IPS-15b (cell line): ENCODE measurements at regions not wholly inside any gene's neighbourhood (a gene's known extent, or its start where the extent isn't known, plus 50 kb on each side); places are given as distances from the start of the nearest gene placed in this dataset.
"Not testable (repeated sequence)": the region's sequence is repeated elsewhere in the genome, so short reads cannot be mapped to it uniquely, and the experiment has no call there.

Source experiments
- H3K27me3 ChIP-seq: one replicate; pipeline ENCODE4 v1.6.1; 2013; ENCODE audit warnings: low read length; ENCODE audit not compliant: control insufficient read depth, insufficient read depth
- H3K36me3 ChIP-seq: one replicate; pipeline ENCODE4 v1.6.1; 2013; ENCODE audit warnings: low read length; ENCODE audit not compliant: control insufficient read depth, insufficient read depth
- H3K4me1 ChIP-seq: one replicate; pipeline ENCODE4 v1.6.1; 2013; ENCODE audit warnings: mild to moderate bottlenecking, low read length; ENCODE audit not compliant: control insufficient read depth, insufficient read depth
- H3K4me3 ChIP-seq: one replicate; pipeline ENCODE4 v1.5.1; 2013; ENCODE audit warnings: low read depth, low read length
- H3K9ac ChIP-seq: one replicate; pipeline ENCODE4 v1.6.1; 2013; ENCODE audit warnings: low read depth, mild to moderate bottlenecking, low read length
- H3K9me3 ChIP-seq: one replicate; pipeline ENCODE4 v1.6.1; 2013; ENCODE audit warnings: mild to moderate bottlenecking, low read length; ENCODE audit not compliant: control insufficient read depth, insufficient read depth

DNA sequence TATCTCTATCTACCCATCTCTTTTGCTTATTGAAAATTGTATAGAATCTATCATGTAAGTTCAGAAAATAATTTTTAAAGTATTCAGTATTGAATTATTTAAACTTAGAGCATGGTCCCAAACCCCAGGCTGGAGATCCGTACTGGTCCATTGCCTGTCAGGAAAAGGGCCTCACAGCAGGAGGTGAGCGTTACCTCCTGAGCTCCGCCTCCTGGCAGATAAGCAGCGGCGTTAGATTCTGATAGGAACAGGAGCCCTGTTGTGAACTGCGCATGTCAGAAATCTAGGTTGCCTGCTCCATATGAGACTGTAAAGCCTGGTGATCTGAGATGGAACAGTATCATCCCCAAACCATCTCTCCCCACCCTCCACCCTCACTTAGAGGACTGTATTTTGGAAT, 266.0 kb upstream of the CNTNAP2 start:
- Histone ChIP-seq H3K9ac (no peak overlapping the region), H3K36me3 (no peaks in the 10 kb centered on the region), H3K9me3 (no peaks in the 10 kb centered on the region), H3K4me1 (no peaks in the 10 kb centered on the region), H3K27me3 (no peaks in the 10 kb centered on the region), H3K4me3 (no peak overlapping the region)

GRCh38 chr7:145848691-145849090, 267.9 kb upstream of the CNTNAP2 start:
- H3K9ac ChIP-seq = no peak overlapping the region
- no peak overlapping the region for H3K4me3 ChIP-seq
- H3K4me1 ChIP-seq = no peaks in the 10 kb centered on the region
- no peaks in the 10 kb centered on the region for H3K36me3 ChIP-seq
- H3K9me3 ChIP-seq = no peaks in the 10 kb centered on the region
- H3K27me3 ChIP-seq = no peaks in the 10 kb centered on the region

DNA sequence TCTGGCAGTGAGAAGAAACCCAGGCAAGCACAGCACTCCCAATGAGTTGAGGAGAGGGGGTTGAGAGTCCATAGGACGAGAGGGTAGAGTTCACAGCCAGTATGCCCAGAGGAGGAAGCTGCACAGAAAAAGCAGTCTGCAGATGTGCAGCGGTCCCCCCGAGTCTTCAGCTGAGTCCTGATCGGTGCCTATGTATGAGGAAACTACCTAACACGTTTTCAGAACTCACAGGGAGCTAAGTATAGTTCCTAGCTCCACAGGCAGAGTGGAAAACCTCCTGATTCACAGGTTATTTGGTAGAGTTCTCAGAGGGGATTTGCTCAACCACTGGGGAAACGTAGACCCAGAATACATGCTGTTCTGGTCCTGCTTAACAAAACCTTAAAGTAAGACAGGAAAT, 271.3 kb upstream of the CNTNAP2 start:
- H3K9me3 ChIP-seq = no peaks in the 10 kb centered on the region
- no peak overlapping the region for H3K9ac ChIP-seq
- no peak overlapping the region for H3K4me3 ChIP-seq

DNA sequence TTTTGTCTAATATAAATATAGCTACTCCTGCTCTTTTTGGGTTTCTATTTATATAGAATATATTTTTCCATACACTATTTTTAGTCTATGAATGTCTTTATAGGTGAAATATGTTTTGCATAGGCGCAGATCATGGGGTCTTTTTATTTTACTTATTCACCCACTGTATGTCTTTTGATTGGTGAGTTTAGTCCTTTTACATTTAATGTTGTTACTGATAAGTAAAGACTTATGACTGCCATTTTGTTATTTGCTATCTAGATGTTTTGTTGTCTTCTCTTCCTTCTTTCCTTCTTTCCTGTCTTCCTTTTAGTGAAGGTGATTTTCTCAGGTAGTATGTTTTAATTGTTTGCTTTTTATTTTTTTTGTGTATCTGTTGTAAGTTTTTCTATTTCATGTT, 276.8 kb upstream of the CNTNAP2 start:
- H3K4me1 ChIP-seq = no peaks in the 10 kb centered on the region
- no peaks in the 10 kb centered on the region for H3K36me3 ChIP-seq
- no peaks in the 10 kb centered on the region for H3K27me3 ChIP-seq
- no peaks in the 10 kb centered on the region for H3K9me3 ChIP-seq
- no peak overlapping the region for H3K9ac ChIP-seq
- H3K4me3 ChIP-seq = no peak overlapping the region

More for the DNA sequence above, 271.3 kb upstream of the CNTNAP2 start:
- no peaks in the 10 kb centered on the region for H3K27me3 ChIP-seq
- no peaks in the 10 kb centered on the region for H3K36me3 ChIP-seq
- no peaks in the 10 kb centered on the region for H3K4me1 ChIP-seq

DNA sequence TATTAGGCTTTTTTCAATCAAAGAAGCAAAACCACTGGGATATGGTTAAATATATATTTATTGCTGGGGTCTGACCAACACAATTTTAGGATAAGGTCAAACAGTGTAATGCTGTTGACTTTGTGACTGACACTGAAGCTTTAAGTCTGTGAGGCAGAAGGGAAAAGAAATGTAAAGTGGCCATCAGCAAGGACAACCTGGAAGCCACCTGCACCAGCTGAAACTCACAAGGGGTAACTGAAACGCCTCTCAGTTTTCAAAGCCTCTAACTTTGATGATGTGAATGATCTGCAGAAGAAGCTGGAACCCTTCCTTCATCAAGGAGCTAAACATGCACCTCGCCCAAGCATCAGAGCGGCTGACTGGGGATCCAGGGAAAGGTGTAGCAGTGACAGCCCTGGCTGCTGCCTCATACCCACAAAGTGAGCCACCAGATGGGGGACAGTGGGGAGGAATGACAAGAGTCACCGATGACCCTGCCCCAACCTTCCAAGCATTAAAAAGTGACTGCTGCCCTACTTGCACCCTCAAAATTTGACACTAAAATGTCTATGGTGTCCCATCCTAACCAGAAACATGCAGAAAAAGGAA, 284.9 kb upstream of the CNTNAP2 start:
- Histone ChIP-seq H3K9me3 (peaks cover 3% of the 10 kb centered on the region), H3K36me3 (no peaks in the 10 kb centered on the region), H3K4me3 (no peak overlapping the region), H3K9ac (no peak overlapping the region), H3K27me3 (no peaks in the 10 kb centered on the region), H3K4me1 (no peaks in the 10 kb centered on the region)

GRCh38 chr7:145817687-145818086, 298.9 kb upstream of the CNTNAP2 start:
- H3K4me3 ChIP-seq = no peak overlapping the region
- no peaks in the 10 kb centered on the region for H3K9me3 ChIP-seq
- H3K36me3 ChIP-seq = no peaks in the 10 kb centered on the region
- H3K4me1 ChIP-seq = no peaks in the 10 kb centered on the region
- no peak overlapping the region for H3K9ac ChIP-seq
- H3K27me3 ChIP-seq = no peaks in the 10 kb centered on the region

GRCh38 chr7:145812218-145812617, 304.4 kb upstream of the CNTNAP2 start:
- no peak overlapping the region for H3K4me3 ChIP-seq
- H3K9me3 ChIP-seq = no peaks in the 10 kb centered on the region
- no peaks in the 10 kb centered on the region for H3K4me1 ChIP-seq
- H3K27me3 ChIP-seq = no peaks in the 10 kb centered on the region
- no peak overlapping the region for H3K9ac ChIP-seq
- H3K36me3 ChIP-seq = no peaks in the 10 kb centered on the region

GRCh38 chr7:145805496-145805895, 311.1 kb upstream of the CNTNAP2 start:
- not testable (repeated sequence) for H3K9ac ChIP-seq, H3K4me1 ChIP-seq, H3K9me3 ChIP-seq, H3K27me3 ChIP-seq, H3K36me3 ChIP-seq, H3K4me3 ChIP-seq

GRCh38 chr7:145797507-145797906, 319.1 kb upstream of the CNTNAP2 start:
- no peaks in the 10 kb centered on the region for H3K36me3 ChIP-seq
- H3K27me3 ChIP-seq = no peaks in the 10 kb centered on the region
- no peaks in the 10 kb centered on the region for H3K4me1 ChIP-seq
- H3K4me3 ChIP-seq = no peak overlapping the region
- no peaks in the 10 kb centered on the region for H3K9me3 ChIP-seq
- no peak overlapping the region for H3K9ac ChIP-seq

DNA sequence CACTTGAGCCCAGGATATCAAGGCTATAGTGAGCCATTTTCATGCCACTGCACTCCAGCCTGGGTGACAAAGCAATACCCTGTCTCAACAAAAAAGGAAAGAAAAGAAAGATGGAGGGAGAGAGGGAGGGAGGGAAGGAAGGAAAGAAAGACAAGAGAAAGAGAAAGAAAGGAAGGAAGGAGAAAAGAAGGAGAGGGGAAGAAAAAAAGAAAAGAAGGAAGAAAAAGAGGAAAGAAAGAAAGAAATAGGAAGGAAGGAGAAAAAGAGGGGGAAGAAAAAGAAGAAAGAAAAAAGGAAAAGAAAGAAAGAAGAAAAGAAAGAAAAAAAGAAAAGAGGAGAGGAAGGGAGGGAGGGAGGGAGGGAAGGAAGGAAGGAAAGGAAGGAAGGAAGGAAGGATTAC, 321.5 kb upstream of the CNTNAP2 start:
- Histone ChIP-seq H3K4me1 (no peaks in the 10 kb centered on the region), H3K9me3 (no peaks in the 10 kb centered on the region), H3K36me3 (no peaks in the 10 kb centered on the region), H3K4me3 (no peak overlapping the region), H3K9ac (no peak overlapping the region), H3K27me3 (no peaks in the 10 kb centered on the region)

GRCh38 chr7:145784809-145785780, 331.5 kb upstream of the CNTNAP2 start:
- Histone ChIP-seq H3K27me3 (no peaks in the 10 kb centered on the region), H3K36me3 (no peaks in the 10 kb centered on the region), H3K4me1 (no peaks in the 10 kb centered on the region), H3K4me3 (no peak overlapping the region), H3K9ac (no peak overlapping the region), H3K9me3 (no peaks in the 10 kb centered on the region)

DNA sequence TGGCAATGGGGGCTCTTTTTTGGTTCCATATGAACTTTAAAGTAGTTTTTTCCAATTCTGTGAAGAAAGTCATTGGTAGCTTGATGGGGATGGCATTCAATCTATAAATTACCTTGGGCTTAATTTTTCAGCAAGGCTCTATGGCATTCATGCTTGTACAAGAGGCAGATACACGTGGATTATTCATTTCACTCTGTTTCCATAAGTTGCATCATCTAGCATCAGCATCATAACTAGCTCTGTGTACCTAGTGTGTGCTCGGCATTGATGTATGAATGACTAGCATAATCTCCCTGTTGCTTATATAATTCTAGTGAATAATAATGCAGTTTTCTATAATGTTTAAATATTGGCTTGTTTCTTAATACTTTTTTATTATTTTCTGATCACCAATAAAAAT, 335.2 kb upstream of the CNTNAP2 start:
- not testable (repeated sequence) for H3K27me3 ChIP-seq, H3K36me3 ChIP-seq, H3K4me3 ChIP-seq, H3K4me1 ChIP-seq, H3K9ac ChIP-seq, H3K9me3 ChIP-seq
